HG03439 (cell line): ENCODE measurements at regions not wholly inside any gene's neighbourhood (a gene's known extent, or its start where the extent isn't known, plus 50 kb on each side); places are given as distances from the start of the nearest gene placed in this dataset.

Experiments used
- ATAC-seq: cut with Tn5 transposase; IDR thresholded peaks from one replicate; pipeline ENCODE4 v1.9.1; 2021; ENCODE audit warnings: mild to moderate bottlenecking, moderate library complexity; ENCODE audit not compliant: unreplicated experiment

GRCh38 chr2:12795851-12796250, 79.1 kb downstream of the TRIB2 start:
- no peak for ATAC-seq

- ATAC-seq = no peak
Measured at GRCh38 chr2:12796657-12797056, 79.9 kb downstream of the TRIB2 start.

DNA sequence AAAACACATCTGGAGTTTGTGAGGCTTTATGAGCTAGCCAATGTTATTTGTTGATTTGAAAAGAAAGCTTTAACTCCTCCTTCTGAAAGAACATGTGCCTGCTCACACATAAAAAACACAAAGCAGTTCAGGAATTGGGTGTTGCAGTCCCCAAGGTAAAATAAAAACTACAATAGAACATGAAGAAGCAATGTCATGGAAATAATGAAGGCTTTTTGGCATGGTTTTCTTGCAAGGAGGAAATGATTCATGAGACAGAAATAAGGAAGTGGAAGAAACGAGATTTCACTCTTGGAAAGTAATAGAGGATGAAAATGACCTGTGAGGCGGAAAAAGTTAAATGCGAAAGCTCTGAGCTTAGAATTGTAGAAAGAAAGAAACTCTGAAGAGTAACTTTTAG, 81.1 kb downstream of the TRIB2 start:
- no peak for ATAC-seq

- ATAC-seq = no peak
Measured at GRCh38 chr2:12803607-12804006, 86.9 kb downstream of the TRIB2 start.

DNA sequence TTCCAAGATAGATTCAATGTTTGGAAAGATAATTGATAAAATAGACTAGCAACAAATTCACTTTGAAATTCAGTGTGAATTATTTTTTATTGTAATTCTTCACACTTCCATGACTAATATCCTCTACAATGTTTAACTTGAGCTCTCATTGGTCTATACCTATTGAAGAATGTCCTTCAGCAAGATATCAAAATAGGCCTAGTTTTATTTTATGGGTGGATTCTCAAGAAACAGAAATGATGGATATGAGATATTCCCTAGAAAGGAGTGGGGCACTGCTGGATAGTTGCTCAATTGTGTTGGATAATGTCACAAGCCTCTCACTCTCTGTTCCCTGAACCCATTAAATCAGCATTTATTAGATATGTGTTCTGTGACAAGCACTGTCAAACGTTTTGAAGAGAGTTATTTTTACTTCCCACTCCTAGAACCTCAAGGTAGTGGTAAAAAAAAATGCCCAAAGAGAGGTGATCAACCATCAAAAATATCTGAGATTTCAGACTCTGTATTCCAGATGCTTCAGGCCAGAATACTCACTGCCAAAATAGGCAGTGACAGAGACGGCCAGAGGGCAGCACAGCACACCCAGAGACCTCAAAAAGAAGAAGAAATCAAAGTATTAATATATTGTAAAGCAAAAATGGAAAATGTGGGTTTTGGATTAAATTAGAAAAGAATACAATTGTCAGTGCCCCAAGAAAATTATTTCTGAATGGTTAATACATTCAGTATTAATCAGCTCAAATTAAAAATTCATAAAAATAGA, 87.5 kb downstream of the TRIB2 start:
- no peak for ATAC-seq

- ATAC-seq = no peak
Measured at GRCh38 chr2:12805033-12805432, 88.3 kb downstream of the TRIB2 start.

DNA sequence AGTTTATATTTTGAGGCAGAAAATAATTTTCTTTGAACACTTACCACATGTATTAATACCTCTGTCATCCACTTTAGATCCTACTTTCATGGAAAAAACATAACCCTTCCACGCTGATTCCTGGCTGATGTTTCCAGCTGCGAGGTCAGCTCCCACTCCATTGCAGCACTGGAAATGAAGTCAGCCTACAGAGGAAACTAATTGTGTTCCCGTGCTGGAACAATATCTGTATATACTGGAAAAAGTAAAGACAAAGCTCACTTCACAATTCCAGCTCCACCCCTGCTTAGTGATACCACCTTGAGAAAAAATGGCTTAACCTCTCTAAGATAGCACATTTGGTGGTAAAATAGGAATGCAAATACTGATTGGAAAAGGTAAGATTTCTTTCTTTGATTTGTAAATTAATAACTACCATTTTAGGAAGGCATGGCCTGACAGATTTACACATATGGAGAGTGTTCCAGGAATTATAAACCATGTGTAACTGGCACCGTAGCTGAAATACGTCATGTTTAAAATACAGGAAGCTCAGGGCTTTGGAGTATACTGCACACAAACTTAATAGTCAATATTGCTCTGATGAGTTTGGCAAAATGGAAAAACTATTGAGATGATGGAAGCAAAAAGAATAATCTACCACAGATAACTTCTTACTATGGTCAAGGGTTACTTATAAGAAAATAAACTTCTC, 90.0 kb downstream of the TRIB2 start:
- ATAC-seq = no peak

GRCh38 chr2:12807907-12808810, 91.4 kb downstream of the TRIB2 start:
- ATAC-seq = no peak

DNA sequence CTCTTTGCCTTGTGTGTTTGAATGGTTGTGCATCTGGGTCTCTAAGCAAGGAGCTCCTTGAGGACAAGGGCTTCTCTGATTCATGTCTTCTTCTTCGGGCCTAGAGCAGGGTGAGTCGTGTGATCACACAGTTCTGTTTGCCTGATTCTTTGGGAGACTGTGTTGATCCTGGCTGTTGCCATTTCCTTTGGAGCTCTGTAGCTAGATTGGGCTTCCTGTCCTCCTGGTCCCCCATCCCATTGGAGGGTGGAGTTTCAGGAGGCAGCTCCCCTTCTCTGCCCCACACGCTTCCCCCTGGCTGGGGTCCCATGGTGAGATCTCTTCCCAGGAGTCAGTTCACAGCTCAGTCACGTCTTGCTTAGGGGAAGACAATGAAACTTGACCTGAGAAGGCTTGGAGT, 92.8 kb downstream of the TRIB2 start:
- ATAC-seq = no peak

DNA sequence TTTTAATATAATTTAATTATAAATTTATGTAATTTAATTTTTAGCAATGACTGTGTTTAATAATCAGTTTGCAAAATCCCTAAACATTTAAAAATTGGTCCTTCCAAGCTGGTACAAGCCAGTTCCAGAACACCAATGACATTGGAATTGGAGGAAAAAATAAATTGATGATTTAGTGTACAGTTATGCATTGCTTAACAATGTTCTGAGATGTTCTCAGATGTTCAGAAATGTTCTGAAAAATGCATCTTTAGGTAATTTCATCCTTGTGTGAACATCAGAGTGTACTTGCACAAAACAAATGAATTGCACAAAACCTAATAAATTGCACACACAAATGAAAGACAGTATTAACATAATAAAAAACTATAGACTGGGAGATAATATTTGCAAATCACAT, 95.2 kb downstream of the TRIB2 start:
- ATAC-seq = no peak

DNA sequence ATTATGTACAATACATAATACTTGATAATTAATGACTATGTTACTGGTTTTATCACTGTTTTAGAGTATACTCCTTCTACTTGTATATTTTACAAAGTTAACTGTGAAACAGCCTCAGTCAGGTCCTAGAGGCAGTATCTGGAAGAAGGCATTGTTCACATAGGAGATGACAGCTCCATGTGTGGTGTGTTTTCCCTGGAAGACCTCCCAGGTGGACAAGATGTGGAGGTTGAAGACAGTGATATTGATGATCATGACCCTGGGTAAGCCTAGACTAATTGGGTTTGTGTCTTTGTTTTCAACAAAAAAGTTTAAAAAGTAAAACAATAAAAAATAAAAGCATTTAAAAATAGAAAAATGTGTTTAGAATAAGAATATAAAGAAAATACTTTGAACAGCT, 96.4 kb downstream of the TRIB2 start:
- no peak for ATAC-seq

- no peak for ATAC-seq
Measured at GRCh38 chr2:12816379-12817306, 99.9 kb downstream of the TRIB2 start.

GRCh38 chr2:12817870-12818269, 101.1 kb downstream of the TRIB2 start:
- no peak for ATAC-seq

DNA sequence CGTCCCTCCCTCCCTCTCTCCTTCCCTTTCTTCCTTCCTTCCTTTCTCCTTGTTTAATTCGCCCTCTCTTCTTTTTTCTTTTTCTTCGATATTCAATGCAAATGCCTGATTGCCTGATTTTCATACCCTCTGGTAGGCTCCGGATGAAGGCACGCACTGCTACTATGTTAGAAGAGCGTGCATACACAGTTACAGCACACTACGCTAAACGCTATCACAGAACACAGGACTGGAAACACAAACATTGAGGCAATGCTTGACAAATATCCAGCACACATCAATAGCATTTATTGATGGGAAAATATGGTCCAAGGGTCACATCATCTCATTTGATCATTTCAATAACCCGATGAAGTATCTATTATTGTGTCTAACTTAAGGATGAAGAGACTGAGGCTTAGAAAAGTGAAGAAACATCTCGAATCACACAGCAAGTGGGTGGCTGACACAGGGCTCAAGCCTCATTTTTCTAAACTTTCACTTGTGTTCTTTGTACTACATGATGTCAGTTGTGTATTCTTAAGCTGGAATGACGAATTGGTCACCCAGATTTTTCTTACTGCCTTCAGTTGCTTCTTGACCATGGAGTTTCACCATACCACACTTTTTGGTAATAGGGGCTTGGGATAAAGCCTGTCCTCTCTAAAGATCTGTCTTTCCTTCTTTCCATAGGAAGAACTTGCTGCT, 101.8 kb downstream of the TRIB2 start:
- ATAC-seq = no peak

GRCh38 chr2:12819103-12819475, 102.4 kb downstream of the TRIB2 start:
- no peak for ATAC-seq

GRCh38 chr2:12819721-12820120, 103.0 kb downstream of the TRIB2 start:
- ATAC-seq = no peak

- ATAC-seq = no peak
Measured at GRCh38 chr2:12821656-12822055, 104.9 kb downstream of the TRIB2 start.

- no peak for ATAC-seq
Measured at GRCh38 chr2:12824351-12824777, 107.6 kb downstream of the TRIB2 start.

DNA sequence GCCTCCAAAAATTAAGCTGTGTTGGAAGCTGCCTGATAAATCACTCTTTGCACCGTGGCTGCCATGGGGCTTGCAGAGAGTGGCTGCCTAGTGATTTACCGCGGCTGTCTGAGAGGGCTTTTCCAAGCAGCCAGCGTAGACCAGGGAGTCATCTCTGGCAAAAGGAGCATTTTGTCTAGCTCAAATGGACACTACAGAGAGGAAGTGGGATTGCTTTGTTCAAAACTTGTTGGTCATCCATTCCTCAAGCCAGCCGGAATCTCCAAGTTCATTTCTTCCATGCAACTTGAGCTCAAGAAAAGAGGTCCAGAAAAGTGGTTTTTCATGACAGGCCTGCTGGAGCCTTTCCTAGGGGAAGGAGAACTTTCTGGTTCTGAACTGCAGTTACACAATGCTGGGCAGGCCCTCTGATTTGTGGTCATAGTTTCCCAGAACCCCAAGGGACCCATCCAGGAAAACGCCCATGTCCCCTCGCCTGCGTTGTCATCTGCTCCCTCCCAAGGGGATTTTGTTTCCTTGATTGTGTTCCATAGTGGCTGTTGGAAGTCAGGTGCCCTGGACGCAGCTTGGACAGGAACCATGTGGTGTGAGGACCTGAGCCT, 108.1 kb downstream of the TRIB2 start:
- no peak for ATAC-seq

DNA sequence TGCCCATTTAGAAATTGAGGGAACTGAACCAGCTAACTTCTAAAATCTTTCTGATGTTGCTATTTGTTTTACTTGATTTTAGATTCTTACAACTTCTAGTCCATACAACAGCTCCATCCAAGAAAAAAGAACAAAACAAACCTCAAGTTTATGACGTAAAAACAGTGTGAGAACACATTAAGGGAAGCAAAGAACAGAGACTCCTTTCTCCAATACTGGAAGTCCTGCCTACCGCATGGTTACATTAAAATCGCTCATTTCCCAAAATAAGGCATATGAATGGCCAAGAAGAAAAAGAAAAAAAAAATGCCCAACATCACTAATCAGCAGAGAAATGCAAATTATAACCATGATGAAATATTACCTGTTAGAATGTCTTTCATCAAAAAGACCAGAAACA, 110.0 kb downstream of the TRIB2 start:
- ATAC-seq = no peak
